ENCODE measurements at regions not wholly inside any gene's neighbourhood (a gene's known extent, or its start where the extent isn't known, plus 50 kb on each side); places are given as distances from the start of the nearest gene placed in this dataset.

DNA sequence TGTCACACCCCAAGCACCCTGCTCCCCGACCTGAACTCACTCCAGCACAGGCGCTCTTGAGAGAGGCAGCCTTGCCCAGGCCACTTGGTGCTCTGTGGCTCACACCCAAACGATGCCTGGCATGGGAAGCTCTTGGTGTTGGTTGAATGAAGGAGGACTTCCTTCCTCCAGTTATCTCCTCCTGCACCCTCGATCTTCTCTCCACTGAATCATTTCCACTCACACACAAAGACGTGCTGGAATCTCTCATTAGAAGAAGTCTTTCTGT lies 90.5 kb upstream of the TRIM2 start:
- H3K36me3 Mint-ChIP-seq = no peaks in the 10 kb centered on the region

DNA sequence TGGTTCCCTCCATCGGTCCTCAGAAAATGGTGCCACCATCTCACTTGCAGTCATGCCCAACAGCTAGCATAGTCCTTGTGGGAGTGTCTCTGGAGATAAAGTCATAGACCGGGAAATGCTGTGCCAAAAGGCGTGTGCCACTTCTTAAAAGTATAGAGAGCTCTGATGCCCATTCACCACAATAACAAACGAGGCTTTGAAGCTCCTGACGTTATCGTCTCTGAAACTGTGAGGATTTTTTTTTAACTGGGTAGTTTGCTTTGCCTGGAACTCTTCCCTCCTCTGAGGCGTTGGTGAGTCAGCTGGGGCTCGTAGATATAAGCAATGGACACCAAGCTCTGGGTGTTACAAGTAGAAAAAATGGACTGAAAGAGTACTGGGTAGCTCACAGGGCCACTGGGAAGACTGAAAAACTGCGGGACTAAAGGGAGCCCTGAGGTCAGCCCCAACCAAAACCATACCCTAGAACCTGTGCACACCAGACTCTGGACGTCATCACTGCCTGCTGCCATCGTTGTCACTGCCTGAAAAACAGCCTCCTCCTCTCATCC lies 89.4 kb upstream of the TRIM2 start:
- Mint-ChIP-seq H3K4me3 (no peak overlapping the region), H3K9me3 (peaks cover 1% of the 10 kb centered on the region), H3K27me3 (no peaks in the 10 kb centered on the region), H3K27ac (no peak overlapping the region), H3K4me1 (ENCODE audit: unreplicated experiment) (no peaks in the 10 kb centered on the region), H3K36me3 (no peaks in the 10 kb centered on the region)
- DNase-seq (ENCODE audit: extremely low spot score, unreplicated experiment) = no peak
- TF ChIP-seq, protein P1, sequence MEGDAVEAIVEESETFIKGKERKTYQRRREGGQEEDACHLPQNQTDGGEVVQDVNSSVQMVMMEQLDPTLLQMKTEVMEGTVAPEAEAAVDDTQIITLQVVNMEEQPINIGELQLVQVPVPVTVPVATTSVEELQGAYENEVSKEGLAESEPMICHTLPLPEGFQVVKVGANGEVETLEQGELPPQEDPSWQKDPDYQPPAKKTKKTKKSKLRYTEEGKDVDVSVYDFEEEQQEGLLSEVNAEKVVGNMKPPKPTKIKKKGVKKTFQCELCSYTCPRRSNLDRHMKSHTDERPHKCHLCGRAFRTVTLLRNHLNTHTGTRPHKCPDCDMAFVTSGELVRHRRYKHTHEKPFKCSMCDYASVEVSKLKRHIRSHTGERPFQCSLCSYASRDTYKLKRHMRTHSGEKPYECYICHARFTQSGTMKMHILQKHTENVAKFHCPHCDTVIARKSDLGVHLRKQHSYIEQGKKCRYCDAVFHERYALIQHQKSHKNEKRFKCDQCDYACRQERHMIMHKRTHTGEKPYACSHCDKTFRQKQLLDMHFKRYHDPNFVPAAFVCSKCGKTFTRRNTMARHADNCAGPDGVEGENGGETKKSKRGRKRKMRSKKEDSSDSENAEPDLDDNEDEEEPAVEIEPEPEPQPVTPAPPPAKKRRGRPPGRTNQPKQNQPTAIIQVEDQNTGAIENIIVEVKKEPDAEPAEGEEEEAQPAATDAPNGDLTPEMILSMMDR (conservative IDR thresholded peaks at IDR 0.05) = no peak

More for the DNA sequence above, 90.5 kb upstream of the TRIM2 start:
- no peaks in the 10 kb centered on the region for H3K4me1 Mint-ChIP-seq (ENCODE audit: unreplicated experiment)
- TF ChIP-seq, protein P1 (conservative IDR thresholded peaks at IDR 0.05) = no peak
- H3K4me3 Mint-ChIP-seq = no peak overlapping the region
- DNase-seq (ENCODE audit: extremely low spot score, unreplicated experiment) = no peak
- no peaks in the 10 kb centered on the region for H3K27me3 Mint-ChIP-seq
- H3K27ac Mint-ChIP-seq = no peak overlapping the region
- peaks cover 4% of the 10 kb centered on the region for H3K9me3 Mint-ChIP-seq

DNA sequence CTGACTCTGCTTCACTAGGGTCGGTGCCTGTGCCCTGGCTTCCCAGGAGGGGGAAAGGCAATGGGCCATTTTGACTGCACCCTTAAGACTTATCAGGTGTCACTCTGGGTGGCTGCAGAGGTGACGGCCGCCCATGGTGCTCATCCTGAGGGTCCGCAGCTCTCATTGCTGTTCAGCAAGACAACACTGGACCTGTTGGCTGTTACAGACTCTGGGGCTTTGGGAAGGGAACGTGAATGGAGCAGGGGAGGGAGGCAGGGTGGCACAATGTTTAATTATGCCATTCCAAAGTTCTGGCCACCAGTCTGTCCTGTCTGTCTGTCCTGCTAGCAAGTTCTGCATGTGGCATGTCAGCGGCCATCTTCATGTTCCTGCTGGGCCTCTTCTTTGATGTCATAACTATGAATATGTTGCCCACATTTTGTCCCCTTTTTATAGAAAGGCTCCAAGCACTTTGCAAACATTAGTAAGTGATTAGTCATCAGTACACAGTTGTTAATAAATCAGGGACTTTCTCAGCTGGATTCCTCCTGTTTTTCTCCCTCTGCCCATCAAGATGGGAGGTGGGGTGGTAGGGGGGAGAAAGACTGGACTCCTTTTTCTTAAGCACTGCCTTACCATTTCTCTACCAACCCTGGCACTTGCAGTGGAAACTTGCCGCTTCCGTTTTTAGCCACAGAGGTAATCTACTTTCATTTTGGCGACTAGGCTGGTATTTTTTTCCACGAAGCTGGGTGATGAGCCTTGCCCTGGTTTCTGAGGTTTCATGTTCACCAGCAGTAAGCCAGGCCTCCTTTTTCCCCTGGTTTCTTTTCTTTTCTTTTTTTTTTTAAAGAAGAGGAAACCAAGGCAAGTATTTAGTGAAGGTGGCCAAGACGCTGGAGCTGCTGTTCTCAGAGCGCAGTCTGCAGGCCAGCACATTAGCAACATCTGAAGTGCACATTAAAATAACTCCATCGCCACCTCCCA lies 88.6 kb upstream of the TRIM2 start:
- H3K36me3 Mint-ChIP-seq = no peaks in the 10 kb centered on the region
- H3K4me3 Mint-ChIP-seq = no peak overlapping the region
- DNase-seq (ENCODE audit: extremely low spot score, unreplicated experiment) = no peak
- no peak overlapping the region for H3K27ac Mint-ChIP-seq
- TF ChIP-seq, protein P1 (conservative IDR thresholded peaks at IDR 0.05) = no peak
- no peaks in the 10 kb centered on the region for H3K9me3 Mint-ChIP-seq
- H3K4me1 Mint-ChIP-seq (ENCODE audit: unreplicated experiment) = no peaks in the 10 kb centered on the region
- no peaks in the 10 kb centered on the region for H3K27me3 Mint-ChIP-seq

DNA sequence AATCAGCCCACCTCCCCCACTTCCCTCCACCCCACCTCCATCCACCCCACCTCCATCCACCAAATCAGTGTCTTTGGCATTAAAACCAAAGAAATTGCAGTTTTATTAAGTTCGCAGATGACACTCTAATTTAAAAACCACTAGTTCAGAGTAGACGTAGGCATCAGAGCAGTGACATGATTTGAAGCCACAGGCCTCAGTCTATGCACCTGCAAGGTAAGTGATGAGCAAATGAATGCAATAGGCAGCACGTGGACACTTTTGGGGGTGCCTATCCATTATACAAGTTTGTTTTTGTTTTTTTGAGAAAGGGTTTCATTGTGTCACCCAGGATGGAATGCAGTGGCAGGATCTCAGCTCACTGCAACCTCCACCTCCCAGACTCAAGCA lies 88.0 kb upstream of the TRIM2 start:
- Mint-ChIP-seq H3K9me3 (no peaks in the 10 kb centered on the region), H3K36me3 (no peaks in the 10 kb centered on the region), H3K4me3 (no peak overlapping the region), H3K27me3 (no peaks in the 10 kb centered on the region), H3K27ac (no peak overlapping the region), H3K4me1 (ENCODE audit: unreplicated experiment) (no peaks in the 10 kb centered on the region)
- TF ChIP-seq, protein P1 (conservative IDR thresholded peaks at IDR 0.05) = no peak
- no peak for DNase-seq (ENCODE audit: extremely low spot score, unreplicated experiment)

DNA sequence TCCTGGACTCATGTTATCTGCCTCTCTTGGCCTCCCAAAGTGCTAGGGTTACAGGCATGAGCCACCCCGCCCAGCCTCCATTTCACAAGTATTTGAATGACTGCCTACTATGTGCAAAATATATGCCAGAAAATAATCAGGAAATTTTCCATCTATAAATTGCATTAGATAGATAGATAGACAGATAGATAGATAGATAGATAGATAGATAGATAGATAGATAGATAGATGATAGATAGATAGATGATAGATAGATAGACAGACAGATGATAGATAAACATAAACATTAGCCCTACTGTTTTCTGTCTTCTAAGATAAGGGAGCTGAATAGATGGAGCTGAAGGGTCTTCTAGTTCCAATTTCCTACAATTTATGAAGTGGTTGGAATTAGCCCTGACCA lies 87.4 kb upstream of the TRIM2 start:
- TF ChIP-seq, protein P1 (conservative IDR thresholded peaks at IDR 0.05) = no peak
- no peaks in the 10 kb centered on the region for H3K36me3 Mint-ChIP-seq
- no peaks in the 10 kb centered on the region for H3K9me3 Mint-ChIP-seq
- DNase-seq (ENCODE audit: extremely low spot score, unreplicated experiment) = no peak
- H3K4me1 Mint-ChIP-seq (ENCODE audit: unreplicated experiment) = no peaks in the 10 kb centered on the region
- no peak overlapping the region for H3K4me3 Mint-ChIP-seq
- H3K27me3 Mint-ChIP-seq = no peaks in the 10 kb centered on the region
- H3K27ac Mint-ChIP-seq = no peak overlapping the region

Data from type B pancreatic cell (in vitro differentiated cells).